Lower lobe of right lung (tissue), 2 donors: ENCODE measurements at regions not wholly inside any gene's neighbourhood (a gene's known extent, or its start where the extent isn't known, plus 50 kb on each side); places are given as distances from the start of the nearest gene placed in this dataset.
"Not testable (repeated sequence)": the region's sequence is repeated elsewhere in the genome, so short reads cannot be mapped to it uniquely, and the experiment has no call there.

Source experiments
- ATAC-seq, 2 donors: fragments of 200-7000 bp; cut with Tn5 transposase; one replicate each; pipeline ENCODE4 v1.9.1; 2020 to 2022; ENCODE audit warnings: mild to moderate bottlenecking in 2 of 2, moderate library complexity in 2 of 2
- DNase-seq: peaks from one replicate; pipeline ENCODE4 v3.0.0-alpha.2; 2020
- H3K27ac ChIP-seq: fragments of 200-600 bp; one replicate; pipeline ENCODE4 v1.8.0; 2022
- H3K27me3 ChIP-seq: fragments of 200-600 bp; one replicate; pipeline ENCODE4 v1.8.0; 2022; ENCODE audit warnings: low read depth
- H3K36me3 ChIP-seq: fragments of 200-600 bp; one replicate; pipeline ENCODE4 v1.8.0; 2022; ENCODE audit warnings: mild to moderate bottlenecking
- H3K4me1 ChIP-seq: fragments of 200-600 bp; one replicate; pipeline ENCODE4 v1.8.0; 2022
- H3K4me3 ChIP-seq: fragments of 200-600 bp; one replicate; pipeline ENCODE4 v1.8.0; 2022; ENCODE audit warnings: mild to moderate bottlenecking
- H3K9me3 ChIP-seq: fragments of 200-600 bp; one replicate; pipeline ENCODE4 v1.8.0; 2022
- intact Hi-C: fragments of 100-400 bp; cut with DNase I; formaldehyde crosslinking; loops from one replicate; pipeline ENCODE4 v1.11.0; 2022
- TF ChIP-seq, protein P1 (sequence below): fragments of 200-600 bp; IDR thresholded peaks from one replicate; pipeline ENCODE4 v1.8.0; 2022; ENCODE audit warnings: antibody characterized with exemption, mild to moderate bottlenecking
- donor health status: DM: no; HTN: yes; CAD: no; lungs with severe emphysema.

DNA sequence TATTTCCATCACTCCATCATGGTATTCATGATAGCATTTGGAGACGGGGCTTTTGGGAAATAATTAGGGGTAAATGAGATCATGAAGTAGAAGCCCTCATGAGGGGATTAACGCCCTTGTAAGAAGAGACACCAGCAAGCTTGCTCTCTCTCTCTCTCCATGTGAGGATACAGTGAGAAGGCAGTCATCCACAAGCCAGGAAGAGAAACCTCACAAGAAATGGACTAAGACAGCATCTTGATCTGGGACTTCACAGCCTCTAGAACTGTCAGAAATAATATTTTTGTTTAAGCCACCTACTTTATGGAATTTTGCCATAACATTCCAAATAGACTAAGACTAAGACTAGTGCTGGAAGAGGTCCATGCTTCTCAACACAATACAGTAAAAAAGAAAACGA, 464.6 kb upstream of the GCFC2 start:
- DNase-seq (no peak), ATAC-seq (no peak)
- Histone ChIP-seq H3K9me3 (no peaks in the 10 kb centered on the region), H3K27me3 (no peaks in the 10 kb centered on the region), H3K4me3 (no peak overlapping the region), H3K4me1 (no peaks in the 10 kb centered on the region), H3K36me3 (no peaks in the 10 kb centered on the region), H3K27ac (no peak overlapping the region)
- TF ChIP-seq, protein P1, sequence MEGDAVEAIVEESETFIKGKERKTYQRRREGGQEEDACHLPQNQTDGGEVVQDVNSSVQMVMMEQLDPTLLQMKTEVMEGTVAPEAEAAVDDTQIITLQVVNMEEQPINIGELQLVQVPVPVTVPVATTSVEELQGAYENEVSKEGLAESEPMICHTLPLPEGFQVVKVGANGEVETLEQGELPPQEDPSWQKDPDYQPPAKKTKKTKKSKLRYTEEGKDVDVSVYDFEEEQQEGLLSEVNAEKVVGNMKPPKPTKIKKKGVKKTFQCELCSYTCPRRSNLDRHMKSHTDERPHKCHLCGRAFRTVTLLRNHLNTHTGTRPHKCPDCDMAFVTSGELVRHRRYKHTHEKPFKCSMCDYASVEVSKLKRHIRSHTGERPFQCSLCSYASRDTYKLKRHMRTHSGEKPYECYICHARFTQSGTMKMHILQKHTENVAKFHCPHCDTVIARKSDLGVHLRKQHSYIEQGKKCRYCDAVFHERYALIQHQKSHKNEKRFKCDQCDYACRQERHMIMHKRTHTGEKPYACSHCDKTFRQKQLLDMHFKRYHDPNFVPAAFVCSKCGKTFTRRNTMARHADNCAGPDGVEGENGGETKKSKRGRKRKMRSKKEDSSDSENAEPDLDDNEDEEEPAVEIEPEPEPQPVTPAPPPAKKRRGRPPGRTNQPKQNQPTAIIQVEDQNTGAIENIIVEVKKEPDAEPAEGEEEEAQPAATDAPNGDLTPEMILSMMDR, result no peak
- intact Hi-C loops, result no loop called here

DNA sequence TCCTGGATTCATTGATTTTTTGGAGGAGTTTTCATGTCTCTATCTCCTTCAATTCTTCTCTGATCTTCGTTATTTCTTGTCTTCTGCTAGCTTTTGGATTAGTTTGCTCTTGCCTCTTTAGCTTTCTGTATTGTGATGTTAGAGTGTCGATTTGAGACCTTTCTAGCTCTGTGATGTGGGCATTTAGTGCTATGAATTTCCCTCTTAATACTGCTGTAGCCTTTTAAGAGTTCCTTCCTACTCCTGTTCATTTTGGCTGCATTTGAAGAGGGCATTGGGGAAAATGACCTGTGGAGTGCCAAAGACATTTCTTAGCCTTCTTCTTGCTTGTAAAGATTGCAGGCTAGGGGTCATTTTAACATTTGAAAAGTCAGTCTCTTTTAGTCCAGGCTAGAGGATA, 463.8 kb upstream of the GCFC2 start:
- Histone ChIP-seq H3K27me3 (no peaks in the 10 kb centered on the region), H3K4me3 (no peak overlapping the region), H3K36me3 (no peaks in the 10 kb centered on the region), H3K27ac (no peak overlapping the region), H3K4me1 (no peaks in the 10 kb centered on the region), H3K9me3 (no peaks in the 10 kb centered on the region)
- intact Hi-C loops, result no loop called here
- TF ChIP-seq, protein P1, result no peak
- no peak for ATAC-seq
- no peak for DNase-seq

DNA sequence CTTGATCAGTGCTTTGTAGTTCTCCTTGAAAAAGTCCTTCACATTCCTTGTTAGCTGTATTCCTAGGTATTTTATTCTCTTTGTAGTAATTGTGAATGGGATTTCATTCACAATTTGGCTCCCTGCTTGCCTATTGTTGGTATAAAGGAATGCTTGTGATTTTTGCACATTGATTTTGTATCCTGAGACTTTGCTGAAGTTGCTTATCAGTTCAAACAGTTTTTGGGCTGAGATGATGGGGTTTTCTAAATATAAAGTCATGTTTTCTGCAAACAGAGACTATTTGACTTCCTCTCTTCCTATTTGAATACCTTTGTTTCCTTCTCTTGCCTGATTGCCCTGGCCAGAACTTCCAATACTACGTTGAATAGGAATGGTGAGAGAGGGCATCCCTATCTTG, 462.5 kb upstream of the GCFC2 start:
- intact Hi-C loops, H3K27me3 ChIP-seq, H3K27ac ChIP-seq, H3K4me1 ChIP-seq, DNase-seq, H3K4me3 ChIP-seq, H3K36me3 ChIP-seq, H3K9me3 ChIP-seq, ATAC-seq: not testable (repeated sequence)

DNA sequence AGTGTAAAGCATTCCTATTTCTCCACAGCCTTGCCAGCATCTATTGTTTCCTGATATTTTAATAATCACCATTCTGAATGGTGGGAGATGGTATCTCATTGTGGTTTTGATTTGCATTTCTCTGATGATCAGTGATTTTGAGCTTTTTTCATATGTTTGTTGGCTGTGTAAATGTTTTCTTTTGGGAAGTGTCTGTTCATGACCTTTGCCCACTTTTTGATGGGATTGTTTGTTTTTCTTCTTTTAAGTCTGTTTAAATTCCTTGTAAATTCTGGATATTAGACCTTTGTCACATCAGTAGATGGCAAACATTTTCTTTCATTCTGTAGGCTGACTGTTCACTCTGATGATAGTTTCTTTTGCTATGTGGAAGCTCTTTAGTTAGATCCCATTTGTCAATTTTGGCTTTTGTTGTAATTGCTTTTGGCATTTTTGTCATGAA, 461.5 kb upstream of the GCFC2 start:
- H3K27ac ChIP-seq, intact Hi-C loops, H3K4me3 ChIP-seq, H3K27me3 ChIP-seq, ATAC-seq, DNase-seq, H3K36me3 ChIP-seq, H3K9me3 ChIP-seq, H3K4me1 ChIP-seq: not testable (repeated sequence)

DNA sequence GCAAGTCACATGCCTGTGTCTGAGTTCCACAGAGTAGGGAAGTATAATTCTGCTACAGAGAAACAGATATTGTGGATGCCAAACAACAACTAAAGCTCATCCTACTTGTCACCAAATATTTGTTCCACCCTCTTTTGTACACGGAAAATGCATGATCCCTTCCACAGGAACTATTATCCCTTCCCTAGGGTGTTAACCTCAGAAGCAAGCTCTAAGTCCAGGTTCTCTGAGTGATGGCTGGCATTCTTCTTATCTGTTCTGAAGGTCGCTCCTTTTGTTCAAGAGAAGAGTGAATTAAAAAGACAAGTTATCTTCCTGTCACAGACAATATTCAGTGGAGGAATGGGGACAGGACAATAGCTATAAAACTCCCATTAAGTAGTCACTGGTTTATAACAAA, 460.1 kb upstream of the GCFC2 start:
- H3K27ac ChIP-seq, result no peak overlapping the region
- ATAC-seq (no peak), DNase-seq (no peak)
- H3K9me3 ChIP-seq, result no peaks in the 10 kb centered on the region
- H3K4me1 ChIP-seq, result no peaks in the 10 kb centered on the region
- intact Hi-C loops, result no loop called here
- no peaks in the 10 kb centered on the region for H3K27me3 ChIP-seq
- no peak overlapping the region for H3K4me3 ChIP-seq
- no peaks in the 10 kb centered on the region for H3K36me3 ChIP-seq
- TF ChIP-seq, protein P1, result no peak

DNA sequence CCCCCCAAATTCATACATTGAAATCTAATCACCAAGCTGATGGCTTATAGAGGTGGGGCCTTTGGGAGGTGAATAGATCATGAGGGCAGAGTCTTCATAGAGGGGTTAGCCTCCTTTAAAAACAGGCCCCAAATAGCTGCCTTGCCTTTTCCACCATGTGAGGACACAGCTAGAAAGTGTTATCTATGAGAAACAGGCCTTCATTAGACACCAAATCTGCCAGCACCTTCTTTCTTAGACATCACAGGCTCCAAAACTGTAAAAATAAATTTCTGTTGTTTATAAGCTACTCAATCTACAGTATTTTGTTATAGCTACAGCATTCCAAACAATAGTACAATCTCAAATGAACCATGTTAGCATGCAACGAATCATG, 459.3 kb upstream of the GCFC2 start:
- no peak for ATAC-seq
- no peak for DNase-seq
- H3K4me3 ChIP-seq, result no peak overlapping the region
- no peaks in the 10 kb centered on the region for H3K36me3 ChIP-seq
- TF ChIP-seq, protein P1, result no peak
- no peak overlapping the region for H3K27ac ChIP-seq
- intact Hi-C loops, result no loop called here
- H3K27me3 ChIP-seq, result no peaks in the 10 kb centered on the region
- H3K4me1 ChIP-seq, result no peaks in the 10 kb centered on the region
- no peaks in the 10 kb centered on the region for H3K9me3 ChIP-seq
